ENCODE measurements at regions not wholly inside any gene's neighbourhood (a gene's known extent, or its start where the extent isn't known, plus 50 kb on each side); places are given as distances from the start of the nearest gene placed in this dataset.
A peak's percentile ranks its signal among the peaks of the same experiment; 100 is the strongest.

- no peak for TF ChIP-seq RERE (CRISPR knock-in tag; IDR thresholded peaks at IDR 0.05; ENCODE audit: low read depth)
- no peak for TF ChIP-seq ZNF792 (CRISPR knock-in tag; IDR thresholded peaks at IDR 0.05)
- peak; percentile 31 for TF ChIP-seq PAXIP1 (CRISPR knock-in tag; conservative IDR thresholded peaks at IDR 0.05)
- peak; percentile 40; the same call in 1 of the 2 replicates for TF ChIP-seq ZMYM2 (CRISPR knock-in tag; IDR thresholded peaks at IDR 0.05)
- peak; percentile 28; the same call in 1 of the 2 replicates for TF ChIP-seq ZNF292 (CRISPR knock-in tag; IDR thresholded peaks at IDR 0.05; ENCODE audit: borderline replicate concordance, low read depth)
- TF ChIP-seq PHB2 (IDR thresholded peaks at IDR 0.05; ENCODE audit: partially characterized antibody), result no peak
- no peak for TF ChIP-seq ZNF451 (CRISPR knock-in tag; IDR thresholded peaks at IDR 0.05)
- no peak for TF ChIP-seq ZSCAN25 (CRISPR knock-in tag; IDR thresholded peaks at IDR 0.05)
- TF ChIP-seq ARID5B (CRISPR knock-in tag; IDR thresholded peaks at IDR 0.05), result peak; percentile 40; the same call in 1 of the 2 replicates
- TF ChIP-seq ERF (CRISPR knock-in tag; IDR thresholded peaks at IDR 0.05), result 0 out of 2 replicates have a peak, but pooled peaks have one; percentile 27
- no peak for TF ChIP-seq ZFP1 (CRISPR knock-in tag; IDR thresholded peaks at IDR 0.05)
- no peak for TF ChIP-seq KDM4B (CRISPR knock-in tag; IDR thresholded peaks at IDR 0.05)
- TF ChIP-seq ZKSCAN5 (CRISPR knock-in tag; IDR thresholded peaks at IDR 0.05), result 0 out of 2 replicates have a peak, but pooled peaks have one; percentile 56
- TF ChIP-seq MEIS2 (CRISPR knock-in tag; IDR thresholded peaks at IDR 0.05), result no peak
- TF ChIP-seq PHF21A (CRISPR knock-in tag; IDR thresholded peaks at IDR 0.05), result peak; percentile 85
- no peak for TF ChIP-seq CCAR2 (optimal IDR thresholded peaks at IDR 0.05; ENCODE audit: low read depth, low read length)
- TF ChIP-seq CEBPG (CRISPR knock-in tag; IDR thresholded peaks at IDR 0.05), result peak; percentile 49
- TF ChIP-seq BRF2 (CRISPR knock-in tag; IDR thresholded peaks at IDR 0.05), result no peak
- peak; percentile 76 for TF ChIP-seq HNF4A (CRISPR knock-in tag; IDR thresholded peaks at IDR 0.05)
Observed at GRCh38 chr12:9351136-9351535, 142.9 kb upstream of the PZP start (continued).
